ENCODE measurements at regions not wholly inside any gene's neighbourhood (a gene's known extent, or its start where the extent isn't known, plus 50 kb on each side); places are given as distances from the start of the nearest gene placed in this dataset.

DNA sequence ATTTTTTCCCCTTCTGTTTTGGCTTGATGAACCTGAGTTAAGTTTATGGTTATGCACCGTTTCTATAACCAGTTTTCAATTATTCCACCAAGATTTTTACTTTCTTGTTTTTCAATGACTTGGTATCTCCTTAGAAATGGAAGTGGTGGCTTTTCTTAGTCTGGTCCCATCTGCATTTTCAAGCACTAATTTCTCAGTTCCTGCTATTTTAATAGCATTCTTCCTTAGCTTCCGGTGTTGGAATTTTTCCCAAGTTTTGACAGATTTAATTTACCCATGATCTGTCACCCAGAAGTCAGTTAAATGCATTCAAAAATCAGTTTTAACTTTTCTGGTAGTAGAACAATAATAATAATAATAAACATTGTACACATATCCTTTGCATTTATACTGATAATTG lies 184.6 kb upstream of the OLFM3 start:
- Histone ChIP-seq H3K4me2 (ENCODE audit: low read length) (no peak overlapping the region), H4K20me1 (ENCODE audit: control insufficient read depth, insufficient read depth, low read depth, low read length) (no peaks in the 10 kb centered on the region), H3K27ac (ENCODE audit: low read depth, low read length) (no peak overlapping the region), H3K9me3 (ENCODE audit: control insufficient read depth, insufficient read depth, low read length) (no peaks in the 10 kb centered on the region), H3K9me2 (replicated peaks; ENCODE audit: control insufficient read depth, low read length) (no peaks in the 10 kb centered on the region), H3K27me3 (ENCODE audit: control insufficient read depth, low read length) (no peaks in the 10 kb centered on the region), H3F3A (ENCODE audit: control insufficient read depth, insufficient read depth) (no peaks in the 10 kb centered on the region), H3K79me2 (ENCODE audit: control insufficient read depth, low read length) (no peaks in the 10 kb centered on the region), H3K36me3 (ENCODE audit: control insufficient read depth, low read length) (no peaks in the 10 kb centered on the region), H3K4me3 (ENCODE audit: low read length) (no peak overlapping the region), H3K4me1 (ENCODE audit: control insufficient read depth, low read length) (no peaks in the 10 kb centered on the region)
- TF ChIP-seq, protein P1, sequence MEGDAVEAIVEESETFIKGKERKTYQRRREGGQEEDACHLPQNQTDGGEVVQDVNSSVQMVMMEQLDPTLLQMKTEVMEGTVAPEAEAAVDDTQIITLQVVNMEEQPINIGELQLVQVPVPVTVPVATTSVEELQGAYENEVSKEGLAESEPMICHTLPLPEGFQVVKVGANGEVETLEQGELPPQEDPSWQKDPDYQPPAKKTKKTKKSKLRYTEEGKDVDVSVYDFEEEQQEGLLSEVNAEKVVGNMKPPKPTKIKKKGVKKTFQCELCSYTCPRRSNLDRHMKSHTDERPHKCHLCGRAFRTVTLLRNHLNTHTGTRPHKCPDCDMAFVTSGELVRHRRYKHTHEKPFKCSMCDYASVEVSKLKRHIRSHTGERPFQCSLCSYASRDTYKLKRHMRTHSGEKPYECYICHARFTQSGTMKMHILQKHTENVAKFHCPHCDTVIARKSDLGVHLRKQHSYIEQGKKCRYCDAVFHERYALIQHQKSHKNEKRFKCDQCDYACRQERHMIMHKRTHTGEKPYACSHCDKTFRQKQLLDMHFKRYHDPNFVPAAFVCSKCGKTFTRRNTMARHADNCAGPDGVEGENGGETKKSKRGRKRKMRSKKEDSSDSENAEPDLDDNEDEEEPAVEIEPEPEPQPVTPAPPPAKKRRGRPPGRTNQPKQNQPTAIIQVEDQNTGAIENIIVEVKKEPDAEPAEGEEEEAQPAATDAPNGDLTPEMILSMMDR (IDR thresholded peaks at IDR 0.05; ENCODE audit: low read depth, low read length, poor library complexity, severe bottlenecking) = no peak
- TF ChIP-seq EZH2phosphoT487 (IDR thresholded peaks at IDR 0.05; ENCODE audit: borderline replicate concordance, low read length) = no peak

GRCh38 chr1:102178480-102178879 lies 181.8 kb upstream of the OLFM3 start:
- no peaks in the 10 kb centered on the region for H3K9me3 ChIP-seq (ENCODE audit: control insufficient read depth, insufficient read depth, low read length)
- no peaks in the 10 kb centered on the region for H3K36me3 ChIP-seq (ENCODE audit: control insufficient read depth, low read length)
- no peaks in the 10 kb centered on the region for H3K4me1 ChIP-seq (ENCODE audit: control insufficient read depth, low read length)
- H4K20me1 ChIP-seq (ENCODE audit: control insufficient read depth, insufficient read depth, low read depth, low read length) = no peaks in the 10 kb centered on the region
- no peaks in the 10 kb centered on the region for H3F3A ChIP-seq (ENCODE audit: control insufficient read depth, insufficient read depth)
- H3K9me2 ChIP-seq (replicated peaks; ENCODE audit: control insufficient read depth, low read length) = no peaks in the 10 kb centered on the region
- no peaks in the 10 kb centered on the region for H3K27me3 ChIP-seq (ENCODE audit: control insufficient read depth, low read length)
- H3K79me2 ChIP-seq (ENCODE audit: control insufficient read depth, low read length) = no peaks in the 10 kb centered on the region
- no peak overlapping the region for H3K27ac ChIP-seq (ENCODE audit: low read depth, low read length)
- H3K4me3 ChIP-seq (ENCODE audit: low read length) = no peak overlapping the region
- TF ChIP-seq, protein P1 (IDR thresholded peaks at IDR 0.05; ENCODE audit: low read depth, low read length, poor library complexity, severe bottlenecking) = no peak
- TF ChIP-seq EZH2phosphoT487 (IDR thresholded peaks at IDR 0.05; ENCODE audit: borderline replicate concordance, low read length) = no peak
- no peak overlapping the region for H3K4me2 ChIP-seq (ENCODE audit: low read length)

- Histone ChIP-seq H3K27me3 (ENCODE audit: control insufficient read depth, low read length) (no peaks in the 10 kb centered on the region), H3K36me3 (ENCODE audit: control insufficient read depth, low read length) (no peaks in the 10 kb centered on the region), H3K4me3 (ENCODE audit: low read length) (no peak overlapping the region), H3F3A (ENCODE audit: control insufficient read depth, insufficient read depth) (no peaks in the 10 kb centered on the region), H3K4me1 (ENCODE audit: control insufficient read depth, low read length) (no peaks in the 10 kb centered on the region), H3K9me2 (replicated peaks; ENCODE audit: control insufficient read depth, low read length) (no peaks in the 10 kb centered on the region), H4K20me1 (ENCODE audit: control insufficient read depth, insufficient read depth, low read depth, low read length) (no peaks in the 10 kb centered on the region), H3K9me3 (ENCODE audit: control insufficient read depth, insufficient read depth, low read length) (no peaks in the 10 kb centered on the region), H3K27ac (ENCODE audit: low read depth, low read length) (no peak overlapping the region), H3K79me2 (ENCODE audit: control insufficient read depth, low read length) (no peaks in the 10 kb centered on the region), H3K4me2 (ENCODE audit: low read length) (no peak overlapping the region)
- TF ChIP-seq, protein P1 (IDR thresholded peaks at IDR 0.05; ENCODE audit: low read depth, low read length, poor library complexity, severe bottlenecking) = peak; percentile 77
- no peak for TF ChIP-seq EZH2phosphoT487 (IDR thresholded peaks at IDR 0.05; ENCODE audit: borderline replicate concordance, low read length)
Measured at GRCh38 chr1:102174259-102174863, 177.6 kb upstream of the OLFM3 start.

Measured in DOHH2 (cell line).